GM10266 (cell line): ENCODE measurements at regions not wholly inside any gene's neighbourhood (a gene's known extent, or its start where the extent isn't known, plus 50 kb on each side); places are given as distances from the start of the nearest gene placed in this dataset.

Experiments
- DNase-seq: peaks from one replicate; pipeline ENCODE4 v3.0.0; 2012; ENCODE audit errors: extremely low spot score
- CTCF ChIP-seq: IDR thresholded peaks from 2 replicates; pipeline ENCODE4 v1.5.1; 2012; ENCODE audit warnings: mild to moderate bottlenecking, low read depth; ENCODE audit not compliant: control insufficient read depth, insufficient read depth; ENCODE audit errors: missing control alignments

- DNase-seq: no peak
- TF ChIP-seq CTCF: no peak
These were observed 65.3 kb upstream of the ARL4D start for GRCh38 chr17:43333433-43333943.

- TF ChIP-seq CTCF: no peak
- no peak for DNase-seq
These were observed 66.6 kb upstream of the ARL4D start for GRCh38 chr17:43332230-43332629.

GRCh38 chr17:43330876-43331639, 67.7 kb upstream of the ARL4D start:
- TF ChIP-seq CTCF: no peak
- DNase-seq: no peak

GRCh38 chr17:43329183-43329582, 69.6 kb upstream of the ARL4D start:
- TF ChIP-seq CTCF: no peak
- no peak for DNase-seq

GRCh38 chr17:43328650-43329049, 70.1 kb upstream of the ARL4D start:
- DNase-seq: no peak
- no peak for TF ChIP-seq CTCF

GRCh38 chr17:43327834-43328420, 70.9 kb upstream of the ARL4D start:
- no peak for TF ChIP-seq CTCF

GRCh38 chr17:43327421-43327820, 71.4 kb upstream of the ARL4D start:
- DNase-seq: no peak
- TF ChIP-seq CTCF: no peak

More at GRCh38 chr17:43327834-43328420, 70.9 kb upstream of the ARL4D start:
- DNase-seq: no peak
